GM19455 (cell line): ENCODE measurements at regions not wholly inside any gene's neighbourhood (a gene's known extent, or its start where the extent isn't known, plus 50 kb on each side); places are given as distances from the start of the nearest gene placed in this dataset.
"Not testable (repeated sequence)": the region's sequence is repeated elsewhere in the genome, so short reads cannot be mapped to it uniquely, and the experiment has no call there.

ENCODE experiments used
- ATAC-seq: cut with Tn5 transposase; IDR thresholded peaks from one replicate; pipeline ENCODE4 v1.9.1; 2021; ENCODE audit not compliant: unreplicated experiment

- no peak for ATAC-seq
Measured at GRCh38 chr16:55059146-55059545, 128.5 kb downstream of the IRX5 start.

- ATAC-seq, result no peak
Measured at GRCh38 chr16:55061126-55061525, 130.5 kb downstream of the IRX5 start.

GRCh38 chr16:55062442-55062841 lies 131.8 kb downstream of the IRX5 start:
- no peak for ATAC-seq

- ATAC-seq, result no peak
Measured at GRCh38 chr16:55072976-55073375, 142.3 kb downstream of the IRX5 start.

DNA sequence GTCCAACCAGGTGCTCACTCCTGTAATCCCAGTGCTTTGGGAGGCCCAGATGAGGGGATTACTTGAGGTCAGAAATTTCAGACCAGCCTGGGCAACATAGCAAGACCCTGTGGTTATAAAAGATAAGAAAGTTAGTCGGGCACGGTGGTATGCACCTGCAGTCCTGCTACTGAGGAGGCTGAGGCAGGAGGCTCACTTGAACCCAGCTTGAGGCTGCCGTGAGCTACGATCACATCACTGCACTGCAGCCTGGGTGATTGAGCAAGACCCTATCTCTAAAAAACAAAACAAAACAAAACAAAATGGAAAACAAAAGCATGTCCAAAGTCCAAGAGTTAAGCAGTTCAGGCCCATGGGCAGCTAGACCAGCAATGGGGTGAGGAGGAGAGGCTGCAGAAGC lies 143.2 kb downstream of the IRX5 start:
- ATAC-seq, result no peak

DNA sequence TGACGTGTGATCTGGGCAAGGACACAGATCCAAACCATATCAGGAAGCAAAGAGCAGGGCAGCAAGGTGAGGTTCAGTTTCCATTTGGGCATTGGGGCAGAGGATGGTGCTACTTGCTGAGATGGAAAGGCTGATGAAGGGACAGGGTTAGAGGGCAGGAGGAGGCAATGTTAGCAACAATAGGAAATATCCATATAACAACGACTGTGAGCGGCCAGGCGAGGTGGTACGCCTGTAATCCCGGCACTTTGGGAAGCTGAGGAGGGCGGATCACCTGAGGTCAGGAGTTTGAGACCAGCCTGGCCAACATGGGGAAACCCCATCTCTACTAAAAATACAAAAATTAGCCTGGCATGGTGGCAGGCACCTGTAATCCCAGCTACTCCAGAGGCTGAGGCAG lies 144.5 kb downstream of the IRX5 start:
- not testable (repeated sequence) for ATAC-seq

DNA sequence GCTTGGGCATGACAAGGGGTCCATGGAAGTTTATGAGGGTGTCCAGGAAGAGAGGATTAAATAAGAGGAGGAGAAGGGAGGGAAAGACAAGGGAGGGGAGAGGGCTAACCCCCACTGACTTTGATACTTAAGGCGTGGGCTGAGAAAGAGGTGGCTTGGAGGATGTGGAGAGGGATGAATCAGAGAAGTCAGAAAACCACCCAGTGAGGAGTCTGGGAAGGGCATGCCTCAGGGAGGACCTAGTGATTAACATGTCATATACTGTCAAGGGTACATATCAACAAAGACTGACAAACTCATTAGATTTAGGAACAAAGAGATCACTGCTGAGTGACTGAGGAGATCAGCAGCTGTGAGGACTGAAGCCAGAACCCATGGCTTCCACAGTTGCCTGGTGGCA lies 145.4 kb downstream of the IRX5 start:
- no peak for ATAC-seq

GRCh38 chr16:55077266-55077665 lies 146.6 kb downstream of the IRX5 start:
- ATAC-seq, result no peak

DNA sequence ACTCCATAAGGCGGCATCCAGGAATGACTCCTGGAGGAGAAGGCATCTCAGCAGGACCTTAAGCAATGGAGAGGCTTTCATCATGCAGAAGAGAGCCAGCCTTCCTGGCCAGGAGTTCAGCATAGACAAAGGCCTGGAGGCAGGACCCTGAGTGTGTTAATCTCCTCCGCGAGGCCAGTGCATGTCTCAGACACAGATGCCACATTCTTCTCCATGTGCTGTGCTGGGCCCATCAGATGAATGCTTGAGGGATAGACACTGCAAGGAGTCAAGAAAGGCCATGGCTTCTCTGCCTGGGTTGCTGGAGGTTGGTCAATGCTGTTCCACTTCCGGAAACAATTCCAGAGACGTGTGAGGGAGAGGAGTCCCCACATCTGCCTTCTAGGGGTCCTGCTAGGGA lies 147.5 kb downstream of the IRX5 start:
- no peak for ATAC-seq

DNA sequence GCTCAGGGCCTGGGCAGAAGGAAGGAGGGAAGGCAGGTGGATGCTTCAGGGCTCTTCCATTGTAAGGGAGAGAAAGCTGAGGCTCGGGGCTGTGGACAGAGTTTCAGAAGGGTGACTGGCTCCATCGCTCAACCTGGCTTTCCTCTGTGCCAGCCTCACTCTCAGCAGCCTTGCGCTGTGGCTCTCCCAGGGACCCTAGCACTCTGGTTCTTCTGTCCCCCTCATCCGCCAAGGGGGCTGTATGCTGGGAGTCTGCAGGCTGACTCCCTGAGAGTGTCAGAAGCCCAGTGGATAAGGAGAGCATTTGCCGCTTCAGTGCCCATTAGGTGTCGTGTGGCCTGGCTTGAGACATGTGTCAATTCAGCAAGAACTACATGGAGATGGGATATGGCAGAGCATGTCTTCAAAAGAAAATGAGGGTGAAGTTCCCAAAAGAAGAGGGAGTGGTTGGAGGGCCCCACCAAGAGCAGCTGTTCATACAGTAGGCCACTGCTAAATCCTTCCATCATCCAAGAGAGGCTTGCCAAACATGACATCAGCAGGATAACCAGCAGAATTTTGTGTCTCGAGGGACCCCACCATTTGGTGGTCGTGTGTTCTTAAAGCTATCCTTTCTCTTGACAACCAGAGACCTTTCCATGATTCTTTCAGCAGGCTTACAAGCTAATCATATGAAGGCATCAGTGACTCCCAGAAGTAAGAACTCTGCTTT lies 148.2 kb downstream of the IRX5 start:
- ATAC-seq, result no peak

- ATAC-seq, result no peak
Measured at GRCh38 chr16:55081622-55082590, 151.2 kb downstream of the IRX5 start.

- ATAC-seq, result no peak
Measured at GRCh38 chr16:55082591-55082976, 151.9 kb downstream of the IRX5 start.

- ATAC-seq, result no peak
Measured at GRCh38 chr16:55083052-55083451, 152.4 kb downstream of the IRX5 start.

GRCh38 chr16:55088098-55088497 lies 157.4 kb downstream of the IRX5 start:
- ATAC-seq, result no peak

- no peak for ATAC-seq
Measured at GRCh38 chr16:55089600-55089999, 158.9 kb downstream of the IRX5 start.

GRCh38 chr16:55091213-55091870 lies 160.7 kb downstream of the IRX5 start:
- ATAC-seq, result no peak

DNA sequence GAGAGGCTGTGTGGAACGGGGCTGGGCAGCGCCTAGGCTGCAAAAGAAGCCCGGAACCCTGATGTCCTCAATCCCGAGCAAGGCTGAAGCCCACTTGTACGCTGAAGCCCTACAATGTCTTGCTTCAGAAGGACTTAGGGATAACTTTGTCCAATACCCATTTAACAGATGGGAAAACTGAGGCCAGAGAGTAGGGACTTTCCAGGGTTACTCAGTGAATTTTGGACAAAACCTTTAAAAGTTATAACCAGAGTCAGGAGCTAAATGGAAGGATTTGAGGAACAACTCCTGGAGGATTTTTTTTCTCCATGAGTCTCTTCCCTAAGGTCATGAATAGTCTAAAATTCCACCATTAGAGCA lies 161.2 kb downstream of the IRX5 start:
- ATAC-seq, result no peak

DNA sequence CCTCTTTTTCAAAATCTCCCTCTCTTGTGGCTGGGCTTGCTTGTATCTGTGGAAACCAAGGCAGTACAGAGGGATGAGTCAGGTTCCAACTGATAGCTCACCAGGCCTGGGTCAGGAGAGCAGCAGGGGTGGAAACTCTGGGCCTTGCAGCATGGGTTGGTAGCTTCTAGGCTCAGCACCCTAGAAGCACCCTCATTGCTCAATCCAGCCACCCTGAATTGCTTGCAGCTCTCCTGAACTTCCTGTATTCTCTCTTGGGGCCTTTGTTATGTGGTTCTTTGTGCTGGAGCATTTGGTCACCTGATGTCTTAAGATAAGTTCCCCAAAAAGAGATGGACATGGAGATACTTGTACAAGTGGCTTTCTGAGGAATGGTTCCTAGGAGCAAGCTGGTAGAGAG lies 169.4 kb downstream of the IRX5 start:
- no peak for ATAC-seq

DNA sequence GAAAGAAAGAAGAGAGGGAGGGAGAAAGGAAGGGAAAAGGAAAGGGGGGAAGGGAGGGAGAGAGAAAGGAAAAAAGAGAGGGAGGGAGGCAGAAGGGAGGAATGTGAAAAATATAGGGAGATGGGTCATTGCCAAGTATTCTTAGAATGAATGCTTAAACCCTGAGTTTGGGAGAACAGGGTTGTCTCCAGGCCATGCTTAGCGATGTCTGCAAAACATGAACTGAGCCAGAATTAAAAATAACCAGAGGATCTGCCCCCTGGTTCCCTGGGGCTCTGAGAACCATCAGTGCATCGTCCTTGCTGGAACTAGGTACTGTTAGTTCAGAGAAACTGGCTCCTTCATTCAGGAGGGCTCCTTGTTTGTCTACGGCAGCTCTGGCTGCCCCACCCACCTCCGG lies 170.4 kb downstream of the IRX5 start:
- no peak for ATAC-seq

DNA sequence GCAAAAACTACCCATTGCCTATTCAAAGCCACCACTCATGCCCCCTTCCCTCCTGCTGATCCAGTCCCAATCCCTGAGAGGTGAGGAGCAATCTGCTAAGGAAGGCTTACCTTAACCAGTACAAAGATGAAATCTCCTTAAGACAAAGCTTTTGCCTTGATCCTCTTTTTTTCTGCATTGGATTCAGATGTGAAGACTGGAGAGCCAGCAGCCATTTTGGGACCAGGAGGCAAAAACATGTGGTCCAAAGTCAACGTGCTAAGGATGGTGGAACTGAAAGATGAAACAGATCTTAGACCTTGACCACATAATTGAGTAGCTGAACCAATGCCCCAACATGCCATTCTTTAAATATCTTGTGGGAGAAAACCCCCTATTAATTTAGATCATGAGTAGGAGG lies 171.4 kb downstream of the IRX5 start:
- ATAC-seq, result no peak

DNA sequence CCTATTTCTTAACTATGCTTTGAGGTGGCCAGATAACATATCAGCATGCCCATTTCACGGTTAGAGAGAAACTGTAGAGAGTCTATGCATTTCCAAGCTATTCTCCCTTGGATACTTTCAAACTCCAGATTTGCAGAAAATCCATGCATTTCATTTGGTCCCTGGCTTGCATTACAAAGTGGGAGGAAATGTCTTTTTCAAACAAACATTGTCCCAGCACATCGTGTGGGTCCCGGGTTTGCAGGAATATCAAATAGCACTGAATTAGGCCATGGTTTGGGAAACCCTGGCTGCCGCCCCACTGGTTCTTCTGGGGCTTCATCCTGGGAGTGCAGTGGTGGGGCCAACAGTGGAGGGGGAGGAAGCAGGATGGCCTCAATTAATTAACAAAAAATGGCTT lies 171.9 kb downstream of the IRX5 start:
- ATAC-seq, result no peak

- no peak for ATAC-seq
Measured at GRCh38 chr16:55107851-55108250, 177.2 kb downstream of the IRX5 start.
